ENCODE measurements at regions not wholly inside any gene's neighbourhood (a gene's known extent, or its start where the extent isn't known, plus 50 kb on each side); places are given as distances from the start of the nearest gene placed in this dataset.
"Not testable (repeated sequence)": the region's sequence is repeated elsewhere in the genome, so short reads cannot be mapped to it uniquely, and the experiment has no call there.

DNA sequence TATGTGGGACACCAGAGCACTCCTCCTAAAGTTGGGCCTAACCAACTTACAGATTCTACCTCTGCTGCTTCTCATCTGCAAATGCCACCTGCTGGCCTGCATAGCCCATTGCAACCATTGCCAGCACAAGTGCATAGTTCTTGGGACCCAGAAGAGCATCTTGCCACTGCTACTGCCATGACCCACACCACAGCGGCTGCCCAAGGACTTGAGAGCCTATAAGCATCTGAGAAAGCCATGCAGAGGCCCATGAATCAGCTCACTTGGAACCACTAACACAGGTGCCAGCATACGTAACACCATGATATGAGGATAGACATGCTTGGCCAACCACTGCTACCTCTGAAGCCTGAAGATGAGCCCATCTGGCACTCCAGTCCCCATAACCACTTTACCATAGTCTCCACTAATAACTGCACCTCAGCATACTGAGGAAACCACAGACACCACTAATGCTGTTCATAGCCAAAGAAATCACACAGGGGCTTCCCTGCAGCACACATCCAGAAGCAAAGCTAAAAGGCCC lies 258.1 kb upstream of the AGTR2 start (continued):
- TF ChIP-seq FOXP4 (CRISPR knock-in tag; IDR thresholded peaks at IDR 0.05) (no peak), GABPB1 (CRISPR knock-in tag; IDR thresholded peaks at IDR 0.05) (no peak), ZMAT4 (CRISPR knock-in tag; IDR thresholded peaks at IDR 0.05) (no peak), SP1 (CRISPR knock-in tag; conservative IDR thresholded peaks at IDR 0.05) (no peak), RELA (CRISPR knock-in tag; IDR thresholded peaks at IDR 0.05; ENCODE audit: borderline replicate concordance) (no peak), TEAD1 (CRISPR knock-in tag; IDR thresholded peaks at IDR 0.05) (no peak)

DNA sequence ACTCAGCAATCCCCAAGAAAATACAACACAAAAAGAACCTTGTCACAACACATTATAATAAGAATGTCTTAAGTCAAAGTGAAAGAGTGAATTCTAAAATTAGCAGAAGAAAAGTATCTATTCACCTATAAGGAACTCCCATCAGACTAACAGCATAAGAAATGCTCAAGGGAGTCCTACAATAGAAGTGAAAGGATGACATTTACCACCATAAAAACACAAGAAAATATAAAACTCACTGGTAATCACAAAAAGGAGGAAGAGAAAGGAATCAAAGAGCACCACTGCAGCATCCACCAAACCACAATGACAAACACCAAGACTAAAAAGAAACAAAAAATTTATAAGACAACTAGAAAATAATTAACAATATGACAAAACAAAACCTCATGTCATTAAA lies 257.0 kb upstream of the AGTR2 start:
- DNase-seq (ENCODE audit: low spot score) (no peak), ATAC-seq (no peak)
- no peak for TF ChIP-seq SMAD3 (CRISPR knock-in tag; IDR thresholded peaks at IDR 0.05; ENCODE audit: borderline replicate concordance)
- no peak for TF ChIP-seq TEAD1 (CRISPR knock-in tag; IDR thresholded peaks at IDR 0.05)
- no peak for TF ChIP-seq CREB1 (CRISPR knock-in tag; IDR thresholded peaks at IDR 0.05)
- no peak for TF ChIP-seq HMGA2 (CRISPR knock-in tag; IDR thresholded peaks at IDR 0.05)
- TF ChIP-seq, protein P1, sequence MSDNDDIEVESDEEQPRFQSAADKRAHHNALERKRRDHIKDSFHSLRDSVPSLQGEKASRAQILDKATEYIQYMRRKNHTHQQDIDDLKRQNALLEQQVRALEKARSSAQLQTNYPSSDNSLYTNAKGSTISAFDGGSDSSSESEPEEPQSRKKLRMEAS (CRISPR knock-in tag; IDR thresholded peaks at IDR 0.05), result no peak
- TF ChIP-seq, protein P2, sequence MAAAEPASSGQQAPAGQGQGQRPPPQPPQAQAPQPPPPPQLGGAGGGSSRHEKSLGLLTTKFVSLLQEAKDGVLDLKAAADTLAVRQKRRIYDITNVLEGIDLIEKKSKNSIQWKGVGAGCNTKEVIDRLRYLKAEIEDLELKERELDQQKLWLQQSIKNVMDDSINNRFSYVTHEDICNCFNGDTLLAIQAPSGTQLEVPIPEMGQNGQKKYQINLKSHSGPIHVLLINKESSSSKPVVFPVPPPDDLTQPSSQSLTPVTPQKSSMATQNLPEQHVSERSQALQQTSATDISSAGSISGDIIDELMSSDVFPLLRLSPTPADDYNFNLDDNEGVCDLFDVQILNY (CRISPR knock-in tag; IDR thresholded peaks at IDR 0.05), result no peak
- no peak for TF ChIP-seq ZMAT4 (CRISPR knock-in tag; IDR thresholded peaks at IDR 0.05)
- TF ChIP-seq NR2C2 (CRISPR knock-in tag; IDR thresholded peaks at IDR 0.05), result no peak
- TF ChIP-seq ZNF232 (CRISPR knock-in tag; IDR thresholded peaks at IDR 0.05), result no peak
- TF ChIP-seq CTCF (IDR thresholded peaks at IDR 0.05), result no peak
- TF ChIP-seq AR (CRISPR knock-in tag; IDR thresholded peaks at IDR 0.05), result no peak
- TF ChIP-seq ZNF317 (CRISPR knock-in tag; IDR thresholded peaks at IDR 0.05; ENCODE audit: borderline replicate concordance, low read depth), result no peak
- no peak for TF ChIP-seq NR1H2 (CRISPR knock-in tag; IDR thresholded peaks at IDR 0.05)
- TF ChIP-seq, protein P3, sequence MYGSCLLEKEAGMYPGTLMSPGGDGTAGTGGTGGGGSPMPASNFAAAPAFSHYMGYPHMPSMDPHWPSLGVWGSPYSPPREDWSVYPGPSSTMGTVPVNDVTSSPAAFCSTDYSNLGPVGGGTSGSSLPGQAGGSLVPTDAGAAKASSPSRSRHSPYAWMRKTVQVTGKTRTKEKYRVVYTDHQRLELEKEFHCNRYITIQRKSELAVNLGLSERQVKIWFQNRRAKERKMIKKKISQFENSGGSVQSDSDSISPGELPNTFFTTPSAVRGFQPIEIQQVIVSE (CRISPR knock-in tag; IDR thresholded peaks at IDR 0.05; ENCODE audit: borderline replicate concordance), result no peak
- no peak for TF ChIP-seq TCF7 (CRISPR knock-in tag; IDR thresholded peaks at IDR 0.05; ENCODE audit: low read depth)
- TF ChIP-seq RELA (CRISPR knock-in tag; IDR thresholded peaks at IDR 0.05; ENCODE audit: borderline replicate concordance), result no peak
- TF ChIP-seq USF2 (CRISPR knock-in tag; IDR thresholded peaks at IDR 0.05), result no peak
- TF ChIP-seq NFE2L1 (CRISPR knock-in tag; IDR thresholded peaks at IDR 0.05), result no peak
- TF ChIP-seq FOXP4 (CRISPR knock-in tag; IDR thresholded peaks at IDR 0.05), result no peak
- ChIA-PET CTCF (no interaction called here), POLR2A (no interaction called here)
- Mint-ChIP-seq H3K27ac (peak overlapping the region; percentile 17; the same call in 1 of the 2 replicates), H3K9me3 (peaks cover 10% of the 10 kb centered on the region), H3K4me3 (peak overlapping the region; percentile 35), H3K36me3 (peaks cover 18% of the 10 kb centered on the region), H3K27me3 (ENCODE audit: low read depth) (peaks cover 30% of the 10 kb centered on the region), H3K4me1 (peaks cover 39% of the 10 kb centered on the region)

DNA sequence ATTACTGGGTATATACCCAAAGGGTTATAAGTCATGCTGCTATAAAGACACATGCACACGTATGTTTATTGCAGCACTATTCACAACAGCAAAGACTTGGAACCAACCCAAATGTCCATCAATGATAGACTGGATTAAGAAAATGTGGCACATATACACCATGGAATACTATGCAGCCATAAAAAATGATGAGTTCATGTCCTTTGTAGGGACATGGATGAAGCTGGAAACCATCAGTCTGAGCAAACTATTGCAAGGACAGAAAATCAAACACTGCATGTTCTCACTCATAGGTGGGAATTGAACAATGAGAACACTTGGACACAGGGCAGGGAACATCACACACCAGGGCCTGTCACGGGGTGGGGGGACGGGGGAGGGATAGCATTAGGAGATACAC lies 254.9 kb upstream of the AGTR2 start:
- ATAC-seq; DNase-seq (ENCODE audit: low spot score); H3K4me3 Mint-ChIP-seq; CTCF ChIA-PET; H3K27ac Mint-ChIP-seq; POLR2A ChIA-PET; H3K9me3 Mint-ChIP-seq: not testable (repeated sequence)
- Mint-ChIP-seq H3K27me3 (ENCODE audit: low read depth) (peaks cover 13% of the 10 kb centered on the region), H3K36me3 (peaks cover 17% of the 10 kb centered on the region), H3K4me1 (peaks cover 38% of the 10 kb centered on the region)

Data from WTC11 (cell line).